Vagina (tissue), 2 donors: ENCODE measurements at regions not wholly inside any gene's neighbourhood (a gene's known extent, or its start where the extent isn't known, plus 50 kb on each side); places are given as distances from the start of the nearest gene placed in this dataset.

ENCODE experiments used
- DNase-seq, 2 donors: peaks; one replicate each; pipeline ENCODE4 v3.0.0-alpha.2; 2017; ENCODE audit errors: extremely low spot score in 2 of 2
- H3K27ac ChIP-seq: fragments of 200-600 bp; sonication (generic); one replicate; pipeline ENCODE4 v1.5.1; 2019
- H3K27me3 ChIP-seq: fragments of 200-600 bp; sonication (generic); one replicate; pipeline ENCODE4 v1.5.1; 2019
- H3K36me3 ChIP-seq, 2 donors: fragments of 200-600 bp; sonication (generic); one replicate each; pipeline ENCODE4 v1.5.1; 2017 to 2019
- H3K4me1 ChIP-seq: fragments of 200-600 bp; sonication (generic); one replicate; pipeline ENCODE4 v1.5.1; 2019
- H3K4me3 ChIP-seq, 2 donors: fragments of 200-600 bp; sonication (generic); 1 replicate in 1 of 2; 2 replicates in 1 of 2; pipeline ENCODE4 v1.5.1; 2016 to 2019
- H3K9me3 ChIP-seq: fragments of 200-600 bp; sonication (generic); one replicate; pipeline ENCODE4 v1.5.1; 2019
- POLR2A ChIP-seq, 2 donors: fragments of 450-650 bp; IDR thresholded peaks; one replicate each; pipeline ENCODE4 v1.6.1; 2017; ENCODE audit warnings: antibody characterized with exemption in 2 of 2, mild to moderate bottlenecking in 2 of 2, moderate library complexity in 2 of 2
- POLR2AphosphoS5 ChIP-seq, 2 donors: sonication (generic); formaldehyde crosslinking; IDR thresholded peaks; one replicate each; pipeline ENCODE4 v1.9.0; 2017; ENCODE audit warnings: antibody characterized with exemption in 2 of 2, mild to moderate bottlenecking in 2 of 2, low read depth in 1 of 2; ENCODE audit not compliant: insufficient read depth in 1 of 2
- intact Hi-C: fragments of 100-400 bp; cut with DNase I; formaldehyde crosslinking; loops from one replicate; pipeline ENCODE4 v1.15.1; 2023
- TF ChIP-seq, protein P1 (sequence below), 3 experiments: fragments of 450-650 bp in 2 of 3; fragments of 200-600 bp in 1 of 3; sonication (generic) in 1 of 3; IDR thresholded peaks; one replicate each; pipeline ENCODE4 v1.5.1; 2017 to 2019; ENCODE audit warnings: antibody characterized with exemption in 3 of 3, mild to moderate bottlenecking in 2 of 3, moderate library complexity in 2 of 3

- TF ChIP-seq POLR2A (IDR thresholded peaks at IDR 0.05) (no peak), POLR2AphosphoS5 (IDR thresholded peaks at IDR 0.05; ENCODE audit: insufficient read depth in 1 of 2, low read depth in 1 of 2) (no peak)
- TF ChIP-seq, protein P1, sequence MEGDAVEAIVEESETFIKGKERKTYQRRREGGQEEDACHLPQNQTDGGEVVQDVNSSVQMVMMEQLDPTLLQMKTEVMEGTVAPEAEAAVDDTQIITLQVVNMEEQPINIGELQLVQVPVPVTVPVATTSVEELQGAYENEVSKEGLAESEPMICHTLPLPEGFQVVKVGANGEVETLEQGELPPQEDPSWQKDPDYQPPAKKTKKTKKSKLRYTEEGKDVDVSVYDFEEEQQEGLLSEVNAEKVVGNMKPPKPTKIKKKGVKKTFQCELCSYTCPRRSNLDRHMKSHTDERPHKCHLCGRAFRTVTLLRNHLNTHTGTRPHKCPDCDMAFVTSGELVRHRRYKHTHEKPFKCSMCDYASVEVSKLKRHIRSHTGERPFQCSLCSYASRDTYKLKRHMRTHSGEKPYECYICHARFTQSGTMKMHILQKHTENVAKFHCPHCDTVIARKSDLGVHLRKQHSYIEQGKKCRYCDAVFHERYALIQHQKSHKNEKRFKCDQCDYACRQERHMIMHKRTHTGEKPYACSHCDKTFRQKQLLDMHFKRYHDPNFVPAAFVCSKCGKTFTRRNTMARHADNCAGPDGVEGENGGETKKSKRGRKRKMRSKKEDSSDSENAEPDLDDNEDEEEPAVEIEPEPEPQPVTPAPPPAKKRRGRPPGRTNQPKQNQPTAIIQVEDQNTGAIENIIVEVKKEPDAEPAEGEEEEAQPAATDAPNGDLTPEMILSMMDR (IDR thresholded peaks at IDR 0.05) = no peak
- Histone ChIP-seq H3K4me1 (no peaks in the 10 kb centered on the region), H3K27me3 (no peaks in the 10 kb centered on the region), H3K36me3 (no peaks in the 10 kb centered on the region), H3K27ac (no peak overlapping the region), H3K9me3 (no peaks in the 10 kb centered on the region), H3K4me3 (no peak overlapping the region)
- DNase-seq = no peak
- intact Hi-C loops = no loop called here
These were observed 111.9 kb downstream of the C1D start for GRCh38 chr2:67950919-67951318.

DNA sequence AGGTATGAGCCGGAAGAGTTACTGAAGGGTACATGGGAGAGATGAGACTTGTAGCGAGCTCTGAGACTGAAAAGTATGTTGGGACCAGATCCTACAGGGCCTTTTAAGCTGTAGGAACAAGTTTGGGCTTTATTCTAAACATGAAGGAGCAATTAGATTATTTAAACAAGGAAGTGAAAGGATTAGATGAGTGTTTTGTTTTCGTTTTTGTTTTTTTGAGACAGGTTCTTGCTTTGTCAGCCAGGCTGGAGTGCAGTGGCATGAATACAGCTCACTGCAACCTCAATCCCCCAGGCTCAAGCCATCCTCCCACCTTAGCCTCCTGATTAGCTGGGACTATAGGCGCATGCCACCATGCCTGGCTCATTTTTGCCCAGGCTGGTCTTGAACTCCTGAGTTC, 110.7 kb downstream of the C1D start:
- Histone ChIP-seq H3K27ac (no peak overlapping the region), H3K4me1 (no peaks in the 10 kb centered on the region), H3K4me3 (no peak overlapping the region), H3K27me3 (no peaks in the 10 kb centered on the region), H3K36me3 (no peaks in the 10 kb centered on the region), H3K9me3 (no peaks in the 10 kb centered on the region)
- DNase-seq = no peak
- intact Hi-C loops = no loop called here
- no peak for TF ChIP-seq POLR2A (IDR thresholded peaks at IDR 0.05)
- no peak for TF ChIP-seq POLR2AphosphoS5 (IDR thresholded peaks at IDR 0.05; ENCODE audit: insufficient read depth in 1 of 2, low read depth in 1 of 2)
- TF ChIP-seq, protein P1 (IDR thresholded peaks at IDR 0.05) = no peak

- intact Hi-C loops = no loop called here
- no peaks in the 10 kb centered on the region for H3K27me3 ChIP-seq
- TF ChIP-seq, protein P1 (IDR thresholded peaks at IDR 0.05) = no peak
- TF ChIP-seq POLR2AphosphoS5 (IDR thresholded peaks at IDR 0.05; ENCODE audit: insufficient read depth in 1 of 2, low read depth in 1 of 2) (peak in 1 of 2 donors; percentile 65), POLR2A (IDR thresholded peaks at IDR 0.05) (no peak)
- no peaks in the 10 kb centered on the region for H3K36me3 ChIP-seq
- H3K4me3 ChIP-seq = no peak overlapping the region
- H3K9me3 ChIP-seq = no peaks in the 10 kb centered on the region
- no peak overlapping the region for H3K27ac ChIP-seq
- H3K4me1 ChIP-seq = no peaks in the 10 kb centered on the region
- no peak for DNase-seq
These were observed 108.6 kb downstream of the C1D start for GRCh38 chr2:67954093-67954748.

GRCh38 chr2:67955748-67956603, 106.8 kb downstream of the C1D start:
- Histone ChIP-seq H3K27me3 (no peaks in the 10 kb centered on the region), H3K4me1 (no peaks in the 10 kb centered on the region), H3K4me3 (no peak overlapping the region), H3K27ac (no peak overlapping the region), H3K36me3 (no peaks in the 10 kb centered on the region), H3K9me3 (no peaks in the 10 kb centered on the region)
- DNase-seq = no peak
- intact Hi-C loops = no loop called here
- TF ChIP-seq POLR2A (IDR thresholded peaks at IDR 0.05) (no peak), POLR2AphosphoS5 (IDR thresholded peaks at IDR 0.05; ENCODE audit: insufficient read depth in 1 of 2, low read depth in 1 of 2) (no peak)
- TF ChIP-seq, protein P1 (IDR thresholded peaks at IDR 0.05) = no peak

DNA sequence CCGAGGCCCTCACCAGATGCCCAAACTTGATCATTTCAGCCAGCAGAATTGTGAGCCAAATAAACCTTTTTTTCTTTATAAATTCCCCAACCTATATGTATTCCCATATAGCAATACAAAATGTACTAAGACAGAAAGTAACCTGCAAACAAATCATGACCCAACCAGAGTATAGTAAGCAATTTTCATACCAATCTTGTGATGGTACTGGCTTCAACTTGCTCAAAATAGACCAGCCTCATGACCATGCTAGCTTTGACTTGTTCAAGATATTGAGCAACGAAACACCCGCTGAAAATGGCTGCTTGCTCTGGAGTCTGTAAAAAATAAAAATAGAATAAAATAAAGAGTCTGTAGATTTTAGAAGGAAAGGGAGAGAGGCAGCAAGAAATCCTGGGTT, 97.6 kb downstream of the C1D start:
- no peak overlapping the region for H3K4me3 ChIP-seq
- H3K36me3 ChIP-seq = no peaks in the 10 kb centered on the region
- no peaks in the 10 kb centered on the region for H3K9me3 ChIP-seq
- H3K27me3 ChIP-seq = no peaks in the 10 kb centered on the region
- peak in 1 of 2 donors; percentile 82 for TF ChIP-seq POLR2AphosphoS5 (IDR thresholded peaks at IDR 0.05; ENCODE audit: insufficient read depth in 1 of 2, low read depth in 1 of 2)
- TF ChIP-seq, protein P1 (IDR thresholded peaks at IDR 0.05) = no peak
- DNase-seq = no peak
- intact Hi-C loops = no loop called here
- no peaks in the 10 kb centered on the region for H3K4me1 ChIP-seq
- no peak overlapping the region for H3K27ac ChIP-seq
